Germinal center (tissue), 1 donor: ENCODE measurements at regions not wholly inside any gene's neighbourhood (a gene's known extent, or its start where the extent isn't known, plus 50 kb on each side); places are given as distances from the start of the nearest gene placed in this dataset.
"Not testable (repeated sequence)": the region's sequence is repeated elsewhere in the genome, so short reads cannot be mapped to it uniquely, and the experiment has no call there.

Experiments used
- DNase-seq: peaks from one replicate; pipeline ENCODE4 v3.0.0; 2012; ENCODE audit warnings: mixed read lengths, low spot score

DNA sequence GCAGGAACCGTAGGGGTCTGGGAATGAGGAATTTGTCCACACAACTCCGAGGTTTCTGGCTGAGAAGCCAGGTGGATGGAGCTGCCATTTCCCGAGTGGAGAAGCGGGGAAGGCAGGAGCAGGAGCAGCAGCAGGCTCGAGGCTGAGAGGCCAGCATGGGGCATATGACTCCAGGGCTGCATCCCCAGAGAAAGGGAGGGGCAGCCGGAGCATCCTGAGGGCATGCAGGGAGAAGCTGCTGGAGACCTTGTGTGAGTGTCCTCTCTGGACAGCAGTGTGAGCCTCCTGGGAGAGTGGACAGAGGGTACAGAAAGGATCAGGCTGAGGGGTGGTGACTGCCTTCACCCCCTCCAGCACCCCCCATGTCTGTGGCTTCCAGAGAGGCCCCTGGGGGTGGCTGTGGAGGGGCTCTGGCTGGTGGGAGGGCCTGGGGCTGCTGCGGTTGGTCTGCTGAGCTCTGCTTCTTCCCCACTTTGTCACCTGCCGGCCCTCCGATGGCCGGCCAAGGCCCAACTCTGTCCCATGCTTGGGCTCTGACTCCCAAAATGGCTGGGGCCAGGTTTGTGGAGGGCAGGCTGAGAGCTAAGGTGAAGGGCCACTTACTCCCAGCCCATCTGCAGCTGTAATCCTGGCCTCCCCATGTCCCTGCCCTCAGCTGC lies 633.1 kb downstream of the MATN1 start:
- DNase-seq = no peak

DNA sequence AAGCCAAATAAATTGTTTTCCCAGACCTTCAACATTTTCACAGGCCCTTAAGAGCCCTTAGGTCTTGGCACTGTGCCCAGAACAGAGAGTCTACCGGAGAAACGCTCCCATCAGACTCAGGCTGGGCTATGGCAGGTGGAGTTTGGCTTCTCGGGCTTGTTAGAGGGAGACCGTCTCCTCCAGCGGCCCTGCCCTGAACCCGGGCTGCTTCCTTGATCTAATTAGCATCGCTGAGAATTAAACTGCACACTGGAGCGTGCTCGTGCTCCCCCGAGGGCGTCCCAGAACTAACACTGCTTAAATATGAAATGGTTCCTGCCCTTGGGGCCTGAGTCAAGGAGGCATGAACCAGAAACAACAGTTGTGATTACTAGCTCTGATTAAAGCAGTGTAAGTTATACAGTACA lies 634.4 kb downstream of the MATN1 start:
- no peak for DNase-seq

DNA sequence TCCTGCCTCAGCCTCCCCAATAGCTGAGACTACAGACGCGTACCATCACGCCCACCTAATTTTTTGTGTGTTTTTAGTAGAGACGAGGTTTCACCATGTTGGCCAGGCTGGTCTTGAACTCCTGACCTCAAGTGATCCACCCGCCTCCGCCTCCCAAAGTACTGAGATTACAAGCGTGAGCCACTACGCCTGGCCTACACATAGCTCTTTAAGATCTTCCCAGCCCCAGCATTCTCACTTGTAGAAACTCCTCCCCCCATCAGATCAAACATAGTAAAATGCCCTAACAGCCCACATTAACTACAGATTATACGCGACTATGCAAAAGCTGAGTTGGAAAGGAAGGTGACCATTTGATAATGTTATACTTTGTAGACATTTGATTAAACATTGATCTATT lies 634.8 kb downstream of the MATN1 start:
- no peak for DNase-seq

DNA sequence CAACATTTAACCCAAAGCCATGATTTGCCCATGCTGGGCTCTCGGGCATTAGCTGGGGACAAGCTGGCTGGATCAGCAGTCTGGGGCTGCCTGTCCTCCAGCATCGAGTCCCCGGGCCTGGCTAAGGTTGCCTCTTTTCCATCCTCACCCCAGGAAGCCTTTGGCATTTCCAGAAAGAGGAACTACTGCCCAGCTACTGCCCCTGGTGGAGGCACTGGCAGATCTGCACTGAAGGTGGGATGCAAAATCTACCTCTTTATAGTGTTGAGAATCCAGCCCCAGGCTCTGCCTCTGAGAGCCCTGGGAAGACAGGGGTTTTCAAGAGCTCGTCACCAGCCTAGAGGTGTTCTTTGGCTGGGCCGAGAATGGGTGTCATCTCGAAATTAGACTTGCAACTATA lies 635.9 kb downstream of the MATN1 start:
- DNase-seq = no peak

DNA sequence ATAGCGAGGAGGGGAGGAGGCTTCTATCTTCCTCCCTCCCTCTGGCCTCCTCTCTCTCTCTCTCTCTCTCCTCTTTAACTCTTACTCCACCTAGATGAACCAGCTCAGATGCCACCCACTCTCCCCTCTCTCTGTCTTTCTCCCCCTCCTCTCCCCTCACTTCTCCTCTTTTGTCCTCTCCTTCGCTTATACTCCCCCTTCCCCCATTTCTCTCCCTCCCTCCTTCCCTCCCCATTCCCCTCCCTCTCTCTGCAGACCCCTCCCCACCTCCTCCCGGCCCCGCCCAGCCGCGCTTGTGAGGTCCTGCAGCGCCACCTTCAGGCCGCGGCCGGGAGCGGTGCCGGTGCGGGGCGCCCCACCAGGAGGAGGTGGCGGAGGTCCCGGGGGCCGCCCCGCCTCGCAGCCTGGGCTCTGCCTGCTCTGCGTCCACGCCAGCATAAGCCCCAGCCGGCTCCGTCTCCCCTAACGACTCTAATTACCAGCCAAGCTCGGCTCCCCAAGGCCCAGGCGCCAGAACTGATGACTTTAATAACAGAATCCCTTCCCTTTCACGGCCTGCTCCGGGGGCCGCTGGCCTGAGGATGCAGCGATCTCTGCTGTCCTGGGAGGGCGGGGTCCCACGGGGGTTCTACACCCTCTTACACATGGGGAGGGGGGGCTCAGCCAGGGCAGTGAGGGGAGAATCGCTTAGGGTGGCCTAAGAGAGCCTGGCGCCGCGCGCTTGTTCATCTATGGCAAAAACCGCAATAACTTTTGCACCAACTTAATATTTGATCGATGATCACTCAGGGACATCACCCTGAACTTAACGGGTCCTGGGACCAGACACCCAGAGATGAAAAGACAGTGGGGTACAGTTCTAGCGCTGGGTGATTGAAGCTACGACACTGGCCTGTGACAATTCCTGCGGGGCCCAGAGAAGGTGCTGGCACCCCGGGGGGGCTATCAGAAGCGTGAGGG lies 637.3 kb downstream of the MATN1 start:
- DNase-seq = peak; percentile 36

DNA sequence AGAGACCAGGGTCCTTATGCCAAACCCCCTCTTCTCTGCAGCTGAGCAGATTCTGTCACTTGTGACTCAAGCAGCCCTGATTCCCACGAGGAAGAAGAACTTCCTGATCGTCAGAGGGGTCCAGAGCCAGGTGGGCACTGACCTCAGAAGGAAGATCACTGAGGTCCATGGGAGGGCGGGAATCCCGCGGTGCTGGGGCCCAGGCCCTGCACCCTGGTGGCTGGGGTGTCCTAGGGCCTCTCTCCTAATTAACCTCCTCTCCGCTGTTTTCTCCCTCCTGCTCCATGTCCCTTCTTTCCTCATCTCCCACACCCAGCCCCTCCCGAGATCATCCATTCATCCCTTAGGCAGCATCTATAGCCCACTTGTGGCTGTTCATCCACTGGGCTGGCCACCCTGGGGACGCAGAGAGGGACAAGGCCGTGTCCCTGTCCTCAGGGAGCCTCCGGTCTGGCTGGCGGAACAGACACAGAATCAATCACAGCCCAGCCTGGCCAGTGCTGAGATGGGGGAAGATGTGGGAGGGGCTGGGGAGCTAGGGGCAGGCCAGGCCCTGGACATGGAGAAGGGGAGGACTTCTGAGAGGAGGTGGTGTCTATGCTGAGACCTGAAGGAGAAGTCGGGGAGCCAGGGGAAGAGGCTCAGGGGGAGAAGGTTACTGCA lies 638.3 kb downstream of the MATN1 start:
- no peak for DNase-seq

DNA sequence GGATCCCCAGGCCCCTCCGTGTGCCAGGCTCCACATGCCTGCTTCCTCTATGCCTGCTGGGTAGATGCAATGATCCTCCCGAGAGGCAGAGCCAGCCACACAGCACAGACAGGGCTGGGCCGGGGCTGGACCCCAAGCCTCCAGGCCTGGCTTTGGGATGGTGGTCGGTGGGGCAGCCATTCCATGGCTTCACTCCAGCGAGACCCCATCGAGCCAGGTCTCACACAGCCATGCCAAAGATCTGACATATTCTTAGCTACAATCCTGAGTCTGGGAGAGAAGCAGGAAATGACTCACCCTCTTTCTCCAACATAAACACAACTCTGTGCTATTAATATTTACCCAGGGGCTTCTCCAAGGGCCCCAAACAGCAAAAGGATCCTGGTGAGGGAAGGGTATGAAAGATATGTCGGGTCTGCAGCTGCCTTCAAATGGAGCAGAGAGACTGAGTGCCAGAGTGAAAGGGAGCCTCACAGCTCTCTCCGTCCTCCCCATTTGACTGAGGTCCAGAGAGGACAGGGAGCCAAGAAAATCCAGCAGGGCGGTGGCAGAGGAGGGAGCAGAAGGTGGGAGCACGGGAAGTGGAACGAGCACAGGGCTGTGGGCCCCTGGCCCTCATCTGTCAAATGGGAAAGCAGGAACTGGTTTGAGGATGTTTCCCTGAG lies 639.5 kb downstream of the MATN1 start:
- no peak for DNase-seq

DNA sequence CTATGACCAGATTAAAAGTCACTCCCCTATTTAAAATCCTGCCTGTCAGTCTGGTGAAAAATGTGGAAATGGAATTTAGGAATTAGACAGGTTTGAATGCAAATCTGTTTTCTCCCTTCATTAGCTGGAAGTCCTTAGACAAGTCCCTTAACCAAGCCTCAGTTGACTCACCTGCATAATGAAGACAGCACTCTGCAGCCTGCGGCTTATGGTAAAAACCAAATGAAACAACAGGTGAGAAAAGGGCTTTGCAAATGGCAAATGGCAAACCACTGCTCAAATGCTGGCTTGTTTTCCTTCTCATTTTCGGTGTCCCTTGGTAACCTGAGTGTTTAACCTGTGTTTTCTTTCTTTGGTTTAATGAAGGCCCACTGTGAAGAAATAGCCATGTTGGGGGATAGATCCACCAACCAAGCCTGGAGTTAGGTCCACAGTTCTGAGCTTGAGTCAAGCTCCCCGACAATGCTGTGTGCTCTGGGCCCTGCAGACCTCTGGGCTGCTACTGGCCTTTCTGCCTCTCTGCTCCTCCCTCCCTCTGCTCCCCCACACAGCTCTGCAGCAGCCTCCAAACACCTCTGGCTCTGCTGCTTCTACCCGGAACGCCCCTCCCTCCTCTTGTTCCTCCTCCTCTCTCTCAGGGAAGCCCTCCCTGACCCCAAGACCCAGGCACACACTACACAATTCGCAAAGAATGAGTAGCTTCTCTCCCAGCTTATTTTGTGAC lies 641.8 kb downstream of the MATN1 start:
- DNase-seq = no peak

DNA sequence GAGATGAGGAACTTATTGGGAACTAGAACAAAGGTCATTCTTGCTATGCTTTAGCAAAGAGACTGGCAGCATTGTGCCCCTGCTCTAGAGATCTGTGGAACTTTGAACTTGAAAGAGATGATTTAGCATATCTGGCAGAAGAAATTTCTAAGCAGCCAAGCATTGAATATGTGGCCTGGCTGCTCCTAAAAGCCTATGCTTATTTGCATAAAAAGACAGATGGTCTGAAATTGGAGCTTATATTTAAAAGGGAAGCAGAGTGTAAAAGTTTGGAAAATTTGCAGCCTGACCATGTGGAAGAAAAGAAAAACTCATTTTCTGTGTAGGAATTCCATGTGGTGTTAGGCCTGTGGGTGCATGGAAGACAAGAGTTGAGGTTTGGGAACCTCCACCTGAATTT lies 647.5 kb downstream of the MATN1 start:
- DNase-seq = not testable (repeated sequence)

DNA sequence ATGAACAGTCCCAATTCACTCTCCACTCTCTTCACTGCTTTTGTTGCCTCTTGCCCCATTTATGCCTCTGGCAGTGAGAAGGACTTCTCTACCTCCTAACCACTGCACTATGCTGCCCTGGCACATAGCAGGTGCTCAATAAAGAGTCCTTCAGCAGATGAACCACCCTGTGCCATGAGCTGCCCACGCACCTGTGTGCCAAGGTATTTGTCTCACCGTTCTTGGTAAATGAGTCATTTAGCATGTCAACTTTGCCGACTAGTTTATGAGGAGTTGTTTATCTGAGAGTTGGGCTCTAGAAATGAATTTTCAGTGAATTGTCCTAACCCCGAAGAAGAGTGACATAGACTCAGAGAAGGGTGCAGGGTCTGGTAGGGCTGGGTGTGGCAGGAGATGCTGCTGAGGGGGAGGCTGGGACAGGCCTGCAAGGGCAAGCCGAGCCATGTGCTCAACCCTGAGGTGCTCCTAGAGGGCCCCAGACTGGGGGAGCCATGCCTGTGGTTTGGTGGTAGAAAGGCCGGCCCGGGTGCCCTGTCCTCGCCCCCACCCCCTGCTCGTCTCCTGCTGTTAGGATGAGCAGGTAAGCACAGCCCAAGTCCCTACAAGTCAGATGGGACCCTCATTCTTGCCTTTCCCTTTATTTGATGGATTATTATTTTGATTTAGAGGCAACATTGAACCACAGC lies 654.5 kb downstream of the MATN1 start:
- DNase-seq = no peak

DNA sequence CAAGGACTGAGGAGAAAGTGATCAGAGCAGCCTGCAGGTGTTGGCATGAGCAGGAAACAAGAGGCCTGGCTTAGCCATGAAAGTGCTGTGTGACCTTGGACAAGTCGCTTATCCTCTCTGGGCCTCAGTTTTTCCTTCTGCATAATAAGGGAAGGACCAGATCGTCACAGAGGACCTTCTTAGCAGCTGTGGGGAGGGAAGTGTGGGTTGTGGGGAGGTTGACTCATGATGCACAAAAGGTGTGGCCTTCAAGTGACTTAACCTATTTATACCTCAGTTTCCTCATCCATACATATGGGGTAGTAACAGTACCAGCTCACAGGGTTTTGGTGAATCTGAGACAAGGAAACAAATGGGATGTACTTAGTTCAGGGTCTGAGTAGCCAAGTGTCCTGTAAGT lies 658.8 kb downstream of the MATN1 start:
- no peak for DNase-seq

DNA sequence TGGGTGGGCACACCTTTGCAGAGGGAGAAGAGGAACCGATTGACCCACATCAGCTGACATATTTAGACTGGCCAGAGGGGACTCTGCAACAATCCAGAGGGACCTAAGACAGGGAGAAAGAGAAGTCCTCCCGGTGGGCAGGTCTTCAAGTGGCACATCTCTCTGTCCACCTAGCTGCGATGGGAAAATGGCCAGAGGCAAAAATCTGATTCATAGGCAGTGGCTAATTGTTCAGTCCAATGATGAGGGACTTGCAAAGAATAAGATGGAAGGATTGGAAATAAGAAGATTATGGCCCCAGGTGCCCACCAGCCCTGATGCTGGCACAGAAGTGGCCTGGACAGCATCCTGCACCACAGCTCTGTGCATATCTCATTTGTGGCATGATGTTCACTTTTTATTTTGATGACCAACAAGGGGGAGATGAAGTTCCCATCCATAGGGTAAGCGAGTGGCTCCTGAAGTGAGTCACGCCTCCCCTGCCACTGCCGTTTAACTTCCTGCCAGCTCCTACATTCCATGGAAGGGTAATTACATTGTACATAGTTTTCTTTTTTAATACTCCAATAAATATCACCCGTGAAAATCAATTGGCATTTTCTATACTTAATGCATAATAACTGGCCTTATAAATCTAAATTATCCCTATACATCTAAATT lies 659.6 kb downstream of the MATN1 start:
- DNase-seq = no peak

DNA sequence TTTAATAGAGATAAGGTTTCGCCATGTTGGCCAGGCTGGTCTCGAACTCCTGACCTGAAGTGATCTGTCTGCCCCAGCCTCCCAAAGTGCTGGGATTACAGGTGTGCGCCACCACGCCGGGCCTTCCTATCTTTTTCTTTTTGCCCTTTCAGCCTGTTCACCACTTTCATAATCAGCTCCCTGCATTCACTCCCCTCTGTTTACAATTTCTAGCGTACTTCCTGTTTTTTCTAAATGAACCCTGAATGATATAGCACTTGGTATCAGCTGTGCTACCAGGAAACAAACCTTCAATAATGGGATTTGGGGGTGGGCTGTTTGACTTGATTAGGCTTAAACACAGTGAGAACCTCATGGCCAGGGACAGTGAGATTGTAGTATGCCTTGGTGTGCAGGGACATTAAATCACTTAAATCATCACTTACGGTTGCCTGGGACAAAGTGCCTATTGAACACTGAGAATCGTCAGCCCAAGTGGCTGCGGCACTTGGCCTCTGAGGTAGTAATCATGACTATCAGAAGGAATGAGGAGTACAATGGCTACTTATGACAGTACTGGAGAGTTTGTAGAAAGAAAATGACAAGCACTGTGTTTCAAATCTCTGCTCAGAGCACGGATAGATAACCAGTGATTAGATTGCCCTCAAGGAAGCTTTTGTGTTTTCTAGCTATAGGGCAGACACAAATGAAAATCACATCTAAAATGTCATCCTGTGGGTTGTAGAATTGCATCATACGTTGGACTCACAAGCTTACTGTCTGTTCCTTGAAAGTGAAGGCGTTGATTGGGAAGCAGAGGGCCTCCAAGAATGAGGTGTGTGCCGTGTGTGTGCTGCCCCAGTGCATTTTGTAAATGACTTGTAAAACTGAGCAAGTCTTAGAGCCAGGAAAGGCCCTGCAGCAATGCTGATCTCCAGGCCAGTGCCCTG lies 661.8 kb downstream of the MATN1 start:
- no peak for DNase-seq

DNA sequence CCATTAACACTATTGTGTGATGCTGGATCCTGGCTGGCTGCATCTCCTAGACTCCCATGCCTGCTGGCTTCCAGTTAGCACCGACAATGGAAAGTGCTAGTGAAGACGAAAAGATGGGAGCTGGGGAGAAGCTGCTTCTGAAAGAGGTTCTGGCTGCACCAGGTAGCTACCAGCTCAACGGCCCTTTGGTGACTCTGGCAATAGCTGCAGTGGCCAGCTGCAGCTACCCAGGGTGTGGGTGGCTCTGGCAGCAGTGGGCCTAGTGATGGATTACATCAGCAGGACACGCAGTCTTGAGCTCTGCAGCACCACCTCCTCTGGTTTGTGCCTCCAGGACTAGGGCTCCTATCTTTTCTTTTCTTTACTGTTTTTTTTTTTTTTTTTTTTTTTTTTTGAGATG lies 662.6 kb downstream of the MATN1 start:
- no peak for DNase-seq

DNA sequence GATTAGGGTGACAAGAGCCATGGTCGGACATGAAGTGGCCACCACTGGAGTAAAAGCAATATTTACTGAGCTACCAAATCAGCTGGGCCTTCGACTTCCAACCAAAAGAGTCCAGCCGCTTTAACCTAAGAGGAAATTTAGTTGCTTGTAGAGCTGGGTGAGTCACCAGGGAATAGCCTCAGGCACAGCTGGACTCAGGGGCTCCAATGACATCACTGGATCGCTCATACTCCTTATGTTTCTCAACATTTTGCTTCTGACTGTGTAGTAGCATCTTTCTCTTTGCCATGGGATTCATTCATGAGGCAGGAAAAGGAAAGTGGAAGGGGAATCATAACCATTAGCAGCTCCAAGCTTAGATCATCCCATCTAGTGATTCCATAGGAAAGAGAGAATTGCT lies 664.4 kb downstream of the MATN1 start:
- no peak for DNase-seq

DNA sequence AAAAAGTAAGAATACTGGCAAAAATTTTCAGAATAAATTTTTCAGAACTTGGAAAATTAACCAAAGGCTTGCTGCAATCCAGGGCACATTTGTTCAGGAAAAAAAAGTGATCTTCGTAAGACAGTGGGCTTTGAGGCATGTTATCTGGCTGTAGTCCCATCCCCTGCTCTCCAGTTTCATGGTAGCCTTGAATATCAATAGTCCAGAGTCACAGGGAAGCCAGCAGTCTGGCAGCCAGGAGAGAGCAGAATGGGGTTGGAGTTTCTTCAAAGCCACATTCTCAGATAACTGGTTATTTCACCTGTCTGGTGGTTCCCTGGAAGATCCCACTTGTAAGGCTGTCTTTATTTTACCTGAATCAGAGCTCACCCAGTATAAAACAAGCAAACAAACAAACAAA lies 669.3 kb downstream of the MATN1 start:
- DNase-seq = no peak

DNA sequence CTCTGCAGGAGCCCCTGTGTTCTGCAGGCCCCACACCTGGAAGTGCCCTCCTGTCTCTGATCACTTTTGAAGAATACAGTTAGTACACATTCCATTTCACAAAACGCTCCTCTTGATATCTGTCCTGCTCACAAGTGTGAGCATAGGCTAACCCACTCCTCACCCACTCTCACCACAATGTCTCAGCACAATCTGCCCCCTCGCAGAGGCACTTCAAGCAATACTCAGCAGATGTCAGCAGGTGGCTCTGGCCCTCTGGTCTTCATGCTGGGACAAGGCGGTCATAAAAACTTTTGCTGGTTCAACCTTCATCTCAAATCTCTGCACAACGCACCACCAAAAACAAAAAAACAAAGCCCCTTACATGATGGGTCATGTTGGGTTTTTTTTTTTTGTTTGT lies 671.2 kb downstream of the MATN1 start:
- no peak for DNase-seq

DNA sequence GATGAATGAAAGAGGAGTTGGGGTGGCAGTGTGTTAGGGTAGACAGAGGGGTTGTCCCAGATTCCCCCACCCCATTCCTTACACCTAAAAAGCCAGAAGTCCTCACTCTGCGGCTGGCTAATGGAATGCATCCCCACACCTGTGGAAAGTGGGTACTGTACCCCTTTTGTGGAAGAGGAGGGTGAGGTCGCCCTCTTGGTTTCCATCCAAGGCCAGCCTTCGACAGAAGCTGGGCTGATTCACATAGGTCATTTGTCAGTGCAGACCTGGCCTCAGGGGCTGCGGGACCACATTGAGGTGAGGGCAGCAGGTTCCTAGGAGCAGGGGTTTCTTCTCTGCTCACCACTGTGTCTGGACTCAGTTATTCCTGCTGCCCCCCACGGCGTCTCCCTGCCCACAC lies 671.6 kb downstream of the MATN1 start:
- DNase-seq = no peak

DNA sequence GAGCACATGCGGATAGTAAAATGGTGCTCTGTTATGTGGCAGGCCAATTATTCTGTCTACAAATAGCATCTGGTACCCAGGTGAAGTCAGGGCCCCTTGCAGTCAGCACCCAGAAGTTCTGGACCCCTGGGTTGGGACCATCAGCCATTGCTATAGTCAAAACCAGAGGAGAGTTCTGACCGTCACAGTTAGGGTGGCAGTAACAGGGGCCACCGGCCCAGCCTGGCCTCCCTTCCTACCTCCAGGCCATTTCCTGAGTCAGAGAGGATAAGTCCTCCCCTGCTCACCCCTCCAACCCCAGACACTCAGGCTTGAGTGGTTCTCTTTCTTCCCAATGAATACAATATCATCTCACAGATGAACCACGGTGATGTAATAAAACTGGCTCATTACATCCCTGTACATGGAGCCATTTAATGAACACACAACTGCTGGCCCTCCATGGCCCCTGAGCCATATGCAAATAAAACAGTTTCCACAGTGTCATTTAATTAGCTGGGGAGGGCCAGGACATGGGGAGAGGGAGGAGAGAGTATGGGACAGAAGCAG lies 673.6 kb downstream of the MATN1 start:
- DNase-seq = no peak
